SHP77 (cell line): ENCODE measurements at regions not wholly inside any gene's neighbourhood (a gene's known extent, or its start where the extent isn't known, plus 50 kb on each side); places are given as distances from the start of the nearest gene placed in this dataset.

Source experiments
- DNase-seq, 2 experiments: peaks; one replicate each; lab custom pipeline; 2025; lab: John Stamatoyannopoulos, UW

GRCh38 chr1:181390410-181391077 lies 92.8 kb upstream of the CACNA1E start:
- DNase-seq, result peak in 1 of 2 experiments; percentile 4

- no peak for DNase-seq
Observed at GRCh38 chr1:181391301-181391900, 91.9 kb upstream of the CACNA1E start.

GRCh38 chr1:181392133-181392532 lies 91.2 kb upstream of the CACNA1E start:
- DNase-seq, result no peak

GRCh38 chr1:181392613-181393220 lies 90.6 kb upstream of the CACNA1E start:
- DNase-seq, result no peak

- DNase-seq, result no peak
Observed at GRCh38 chr1:181394766-181395165, 88.6 kb upstream of the CACNA1E start.

- DNase-seq, result no peak
Observed at GRCh38 chr1:181396171-181396670, 87.1 kb upstream of the CACNA1E start.

GRCh38 chr1:181396811-181397210 lies 86.5 kb upstream of the CACNA1E start:
- DNase-seq, result no peak

GRCh38 chr1:181397845-181398244 lies 85.5 kb upstream of the CACNA1E start:
- DNase-seq, result no peak

- DNase-seq, result no peak
Observed at GRCh38 chr1:181398544-181398943, 84.8 kb upstream of the CACNA1E start.

GRCh38 chr1:181405584-181405983 lies 77.7 kb upstream of the CACNA1E start:
- no peak for DNase-seq

- no peak for DNase-seq
Observed at GRCh38 chr1:181406989-181407388, 76.3 kb upstream of the CACNA1E start.

- no peak for DNase-seq
Observed at GRCh38 chr1:181409981-181410380, 73.3 kb upstream of the CACNA1E start.

GRCh38 chr1:181412746-181413145 lies 70.6 kb upstream of the CACNA1E start:
- no peak for DNase-seq

- DNase-seq, result no peak
Observed at GRCh38 chr1:181413195-181413815, 70.0 kb upstream of the CACNA1E start.

GRCh38 chr1:181413836-181414235 lies 69.5 kb upstream of the CACNA1E start:
- DNase-seq, result no peak

- DNase-seq, result no peak
Observed at GRCh38 chr1:181416268-181416860, 67.0 kb upstream of the CACNA1E start.

- DNase-seq, result no peak
Observed at GRCh38 chr1:181417915-181418314, 65.4 kb upstream of the CACNA1E start.

- DNase-seq, result peak; percentile 37 to 65
Observed at GRCh38 chr1:181423301-181423918, 59.9 kb upstream of the CACNA1E start.

- peak; percentile 63 to 65 for DNase-seq
Observed at GRCh38 chr1:181424786-181425403, 58.4 kb upstream of the CACNA1E start.

- no peak for DNase-seq
Observed at GRCh38 chr1:181425566-181425965, 57.8 kb upstream of the CACNA1E start.

- DNase-seq, result no peak
Observed at GRCh38 chr1:181429462-181429861, 53.9 kb upstream of the CACNA1E start.
